Ovary (tissue), 3 donors: ENCODE measurements at regions not wholly inside any gene's neighbourhood (a gene's known extent, or its start where the extent isn't known, plus 50 kb on each side); places are given as distances from the start of the nearest gene placed in this dataset.

Source experiments
- EP300 ChIP-seq: sonication (generic); formaldehyde crosslinking; IDR thresholded peaks from one replicate; pipeline ENCODE4 v1.6.1; 2017; ENCODE audit warnings: antibody characterized with exemption
- POLR2A ChIP-seq: fragments of 450-650 bp; IDR thresholded peaks from one replicate; pipeline ENCODE4 v1.6.1; 2017; ENCODE audit warnings: antibody characterized with exemption, mild to moderate bottlenecking, moderate library complexity
- TF ChIP-seq, protein P1 (sequence below), 3 donors: fragments of 450-650 bp in 2 of 3; fragments of 200-600 bp in 1 of 3; IDR thresholded peaks; one replicate each; pipeline versions ENCODE4 v1.5.1 to v1.8.0; 2016 to 2022; ENCODE audit warnings: antibody characterized with exemption in 3 of 3, mild to moderate bottlenecking in 1 of 3
- donor health status: DM: no; HTN: no; CAD: no.

DNA sequence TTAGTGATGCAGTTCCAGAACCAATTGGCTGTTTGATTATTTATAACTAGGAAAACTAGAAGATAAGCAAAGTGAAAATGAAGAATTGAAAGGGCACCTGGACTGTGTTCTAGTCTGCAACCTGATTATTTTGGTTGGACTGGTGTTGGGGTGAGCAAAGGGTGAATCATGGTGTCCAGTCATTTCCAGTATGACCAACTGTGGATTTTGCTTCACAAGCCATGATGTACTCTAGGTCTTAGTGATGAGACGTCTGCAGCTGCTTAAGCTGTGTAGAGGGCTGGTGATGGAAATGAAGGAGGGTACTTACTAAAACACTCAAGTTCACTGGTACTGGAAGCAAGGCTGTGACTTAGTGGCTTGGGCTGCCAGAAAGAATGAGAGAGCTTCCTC lies 193.2 kb upstream of the FRMD6 start:
- TF ChIP-seq, protein P1, sequence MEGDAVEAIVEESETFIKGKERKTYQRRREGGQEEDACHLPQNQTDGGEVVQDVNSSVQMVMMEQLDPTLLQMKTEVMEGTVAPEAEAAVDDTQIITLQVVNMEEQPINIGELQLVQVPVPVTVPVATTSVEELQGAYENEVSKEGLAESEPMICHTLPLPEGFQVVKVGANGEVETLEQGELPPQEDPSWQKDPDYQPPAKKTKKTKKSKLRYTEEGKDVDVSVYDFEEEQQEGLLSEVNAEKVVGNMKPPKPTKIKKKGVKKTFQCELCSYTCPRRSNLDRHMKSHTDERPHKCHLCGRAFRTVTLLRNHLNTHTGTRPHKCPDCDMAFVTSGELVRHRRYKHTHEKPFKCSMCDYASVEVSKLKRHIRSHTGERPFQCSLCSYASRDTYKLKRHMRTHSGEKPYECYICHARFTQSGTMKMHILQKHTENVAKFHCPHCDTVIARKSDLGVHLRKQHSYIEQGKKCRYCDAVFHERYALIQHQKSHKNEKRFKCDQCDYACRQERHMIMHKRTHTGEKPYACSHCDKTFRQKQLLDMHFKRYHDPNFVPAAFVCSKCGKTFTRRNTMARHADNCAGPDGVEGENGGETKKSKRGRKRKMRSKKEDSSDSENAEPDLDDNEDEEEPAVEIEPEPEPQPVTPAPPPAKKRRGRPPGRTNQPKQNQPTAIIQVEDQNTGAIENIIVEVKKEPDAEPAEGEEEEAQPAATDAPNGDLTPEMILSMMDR (IDR thresholded peaks at IDR 0.05) = no peak
- TF ChIP-seq EP300 = no peak
- TF ChIP-seq POLR2A = no peak
